Left ventricle myocardium inferior (tissue), 1 donor: ENCODE measurements at regions not wholly inside any gene's neighbourhood (a gene's known extent, or its start where the extent isn't known, plus 50 kb on each side); places are given as distances from the start of the nearest gene placed in this dataset.

Experiments
- DNase-seq: peaks from one replicate; pipeline ENCODE4 v3.0.0-alpha.2; 2020
- H3K27ac ChIP-seq: fragments of 200-600 bp; replicated peaks from 2 replicates; pipeline ENCODE4 v1.8.0; 2021
- H3K27me3 ChIP-seq: fragments of 200-600 bp; 2 replicates; pipeline ENCODE4 v1.8.0; 2021; ENCODE audit warnings: low read depth
- H3K36me3 ChIP-seq: fragments of 200-600 bp; 2 replicates; pipeline ENCODE4 v1.8.0; 2021
- H3K4me1 ChIP-seq: fragments of 200-600 bp; 2 replicates; pipeline ENCODE4 v1.8.0; 2021
- H3K4me3 ChIP-seq: fragments of 200-600 bp; 2 replicates; pipeline ENCODE4 v1.8.0; 2021; ENCODE audit warnings: mild to moderate bottlenecking, moderate library complexity
- H3K9me3 ChIP-seq: fragments of 200-600 bp; replicated peaks from 2 replicates; pipeline ENCODE4 v1.8.0; 2021
- CTCF ChIP-seq: fragments of 200-600 bp; IDR thresholded peaks from 2 replicates; pipeline ENCODE4 v1.8.0; 2021; ENCODE audit warnings: antibody characterized with exemption, mild to moderate bottlenecking, borderline replicate concordance
- intact Hi-C: fragments of 100-400 bp; cut with micrococcal nuclease; formaldehyde crosslinking; loops from one replicate; pipeline ENCODE4 v1.11.0; 2022
- donor health status: DM: no; HTN: yes; CAD: no; lungs with severe emphysema.

GRCh38 chr2:217204358-217204757 lies 344.5 kb upstream of the TNP1 start:
- H3K27me3 ChIP-seq, result no peaks in the 10 kb centered on the region
- no peaks in the 10 kb centered on the region for H3K36me3 ChIP-seq
- no peak overlapping the region for H3K4me3 ChIP-seq
- intact Hi-C loops, result no loop called here
- peaks cover 12% of the 10 kb centered on the region for H3K4me1 ChIP-seq
- no peak for DNase-seq
- no peak overlapping the region for H3K27ac ChIP-seq
- peaks cover 16% of the 10 kb centered on the region for H3K9me3 ChIP-seq
- TF ChIP-seq CTCF, result no peak

GRCh38 chr2:217203086-217203485 lies 343.2 kb upstream of the TNP1 start:
- Histone ChIP-seq H3K27ac (no peak overlapping the region), H3K36me3 (no peaks in the 10 kb centered on the region), H3K27me3 (no peaks in the 10 kb centered on the region), H3K4me1 (peaks cover 12% of the 10 kb centered on the region), H3K4me3 (no peak overlapping the region), H3K9me3 (peaks cover 16% of the 10 kb centered on the region)
- DNase-seq, result no peak
- intact Hi-C loops, result no loop called here
- TF ChIP-seq CTCF, result no peak

- no peak overlapping the region for H3K27ac ChIP-seq
- TF ChIP-seq CTCF, result no peak
- DNase-seq, result no peak
- no peaks in the 10 kb centered on the region for H3K27me3 ChIP-seq
- no peak overlapping the region for H3K4me3 ChIP-seq
- H3K4me1 ChIP-seq, result peaks cover 5% of the 10 kb centered on the region
- intact Hi-C loops, result no loop called here
- H3K36me3 ChIP-seq, result no peaks in the 10 kb centered on the region
- H3K9me3 ChIP-seq, result peaks cover 22% of the 10 kb centered on the region
Observed at GRCh38 chr2:217199255-217199630, 339.4 kb upstream of the TNP1 start.

GRCh38 chr2:217195658-217196446 lies 336.0 kb upstream of the TNP1 start:
- Histone ChIP-seq H3K9me3 (peaks cover 12% of the 10 kb centered on the region), H3K4me1 (peaks cover 5% of the 10 kb centered on the region), H3K4me3 (no peak overlapping the region), H3K27me3 (no peaks in the 10 kb centered on the region), H3K27ac (peak overlapping the region; percentile 64), H3K36me3 (no peaks in the 10 kb centered on the region)
- no peak for TF ChIP-seq CTCF
- no peak for DNase-seq
- intact Hi-C loops, result no loop called here

GRCh38 chr2:217195016-217195415 lies 335.2 kb upstream of the TNP1 start:
- intact Hi-C loops, result no loop called here
- no peaks in the 10 kb centered on the region for H3K36me3 ChIP-seq
- peak overlapping the region; percentile 64 for H3K27ac ChIP-seq
- H3K4me3 ChIP-seq, result no peak overlapping the region
- H3K9me3 ChIP-seq, result peaks cover 12% of the 10 kb centered on the region
- H3K27me3 ChIP-seq, result no peaks in the 10 kb centered on the region
- TF ChIP-seq CTCF, result no peak
- DNase-seq, result no peak
- peaks cover 5% of the 10 kb centered on the region for H3K4me1 ChIP-seq
